HG03575 (cell line): ENCODE measurements at regions not wholly inside any gene's neighbourhood (a gene's known extent, or its start where the extent isn't known, plus 50 kb on each side); places are given as distances from the start of the nearest gene placed in this dataset.
"Not testable (repeated sequence)": the region's sequence is repeated elsewhere in the genome, so short reads cannot be mapped to it uniquely, and the experiment has no call there.

Source experiments
- ATAC-seq: cut with Tn5 transposase; IDR thresholded peaks from one replicate; pipeline ENCODE4 v1.9.1; 2021; ENCODE audit not compliant: unreplicated experiment, insufficient number of reproducible peaks, low FRiP score; ENCODE audit errors: extremely low read depth

DNA sequence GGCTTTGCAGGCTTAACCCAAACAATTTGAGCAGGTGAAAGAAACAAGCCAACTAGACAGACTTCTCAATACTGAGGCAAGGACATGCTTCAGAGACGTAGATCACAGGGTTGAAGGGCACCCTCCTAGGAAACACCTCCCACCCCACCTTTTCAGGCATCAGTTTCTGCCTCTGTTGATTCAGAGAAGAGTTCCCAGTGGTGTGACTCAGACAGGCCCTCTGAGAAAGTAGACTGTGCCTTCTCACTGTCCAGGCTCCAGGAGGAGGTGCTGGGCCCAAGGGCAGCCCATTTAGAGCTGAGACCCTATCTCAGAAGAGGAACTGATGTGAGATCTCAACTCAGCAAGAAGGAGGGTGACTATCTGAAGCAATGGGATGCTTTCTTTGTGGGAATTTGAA, 108.1 kb downstream of the FAM50B start:
- ATAC-seq: no peak

DNA sequence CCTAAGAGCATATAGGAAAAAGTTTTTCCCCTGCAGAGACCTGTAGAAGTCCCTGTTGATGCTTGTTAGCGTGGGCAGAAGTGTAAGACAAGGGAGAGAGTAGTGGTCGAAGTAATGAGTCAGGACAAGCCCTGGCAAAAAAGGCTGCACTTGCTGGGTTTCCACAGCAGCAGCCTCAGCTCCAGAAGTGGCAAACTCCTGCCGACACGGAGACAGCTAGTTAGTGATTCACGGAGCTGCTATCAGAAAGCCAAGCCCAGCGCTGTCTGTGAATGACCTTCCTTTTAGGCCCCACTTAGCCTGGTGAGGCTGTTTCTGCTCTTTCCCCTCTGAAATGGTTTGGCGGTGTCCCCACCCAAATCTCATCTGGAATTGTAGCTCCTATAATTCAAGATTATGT, 109.1 kb downstream of the FAM50B start:
- no peak for ATAC-seq

DNA sequence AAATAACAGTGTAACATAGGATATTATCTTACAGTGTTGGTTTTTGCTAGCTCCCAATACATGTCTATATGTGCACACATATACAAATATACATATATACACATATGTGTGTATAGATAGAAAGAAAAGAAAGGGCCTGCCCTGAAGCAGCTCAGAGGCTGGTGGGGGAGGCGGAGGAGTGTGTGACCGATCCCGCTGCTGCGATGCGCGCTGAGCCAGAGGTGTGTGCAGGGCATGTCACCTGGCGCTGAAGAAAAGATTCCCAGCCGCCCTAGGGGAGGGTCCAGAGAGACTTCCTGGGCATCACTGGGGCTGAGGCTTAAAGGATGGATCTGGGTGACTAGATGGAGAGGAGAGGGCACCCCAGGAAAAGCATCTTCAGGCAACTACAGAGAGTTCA, 110.2 kb downstream of the FAM50B start:
- no peak for ATAC-seq

DNA sequence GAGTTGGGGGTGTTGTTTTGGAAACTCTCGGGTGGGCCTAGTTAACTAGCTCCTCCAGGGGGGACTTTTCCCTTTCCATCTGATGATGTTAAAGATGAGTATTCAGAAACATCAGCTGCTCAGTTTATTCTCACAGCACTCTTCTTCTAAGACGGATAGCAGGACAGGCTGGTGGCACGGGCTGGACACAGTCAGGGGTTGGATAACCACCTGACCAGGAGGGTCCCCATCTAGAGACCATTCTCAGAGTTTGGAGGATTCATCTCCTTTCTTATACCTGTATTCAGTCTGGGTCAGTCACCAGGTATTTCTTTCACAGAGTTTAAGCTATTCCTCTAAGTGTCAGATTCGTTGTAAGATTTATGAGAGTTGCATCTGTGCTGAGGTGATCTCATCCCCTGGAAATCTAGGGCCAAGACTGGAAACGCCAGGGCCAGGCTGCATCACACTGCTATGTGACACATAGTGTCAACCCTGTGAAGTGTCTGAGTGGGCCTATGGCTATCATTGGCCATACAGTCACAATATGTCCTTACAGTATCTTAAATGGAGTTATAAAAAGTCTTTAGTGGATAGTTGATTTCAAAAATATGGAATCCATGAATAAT, 111.7 kb downstream of the FAM50B start:
- ATAC-seq: no peak

DNA sequence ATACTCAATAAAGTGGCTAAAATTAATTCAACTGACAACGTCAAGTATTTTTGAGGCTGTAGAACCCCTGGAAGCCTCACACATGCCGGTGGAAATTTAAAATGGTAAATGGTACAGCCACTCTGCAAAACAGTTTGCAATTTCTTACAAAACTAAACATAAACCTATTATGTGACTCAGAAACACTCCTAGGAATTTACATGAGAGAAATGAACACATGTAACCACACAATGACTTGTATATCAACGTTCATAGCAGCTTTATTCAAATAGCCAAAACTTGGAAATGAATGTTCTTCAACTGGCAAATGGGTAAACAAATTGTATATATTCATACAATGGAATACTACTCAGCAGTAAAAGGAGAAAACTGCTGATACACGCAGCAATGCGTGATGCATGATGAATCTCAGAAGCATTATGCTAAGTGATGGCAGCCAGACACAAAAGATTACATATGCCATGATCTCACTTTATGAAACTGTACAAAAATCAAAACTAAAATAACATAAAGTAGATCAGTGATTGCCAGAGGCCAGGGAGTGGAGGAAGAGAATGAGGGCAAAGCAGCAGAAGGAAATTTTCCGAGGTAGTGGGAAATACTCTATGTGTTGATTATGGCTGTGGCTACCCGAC, 112.5 kb downstream of the FAM50B start:
- no peak for ATAC-seq

DNA sequence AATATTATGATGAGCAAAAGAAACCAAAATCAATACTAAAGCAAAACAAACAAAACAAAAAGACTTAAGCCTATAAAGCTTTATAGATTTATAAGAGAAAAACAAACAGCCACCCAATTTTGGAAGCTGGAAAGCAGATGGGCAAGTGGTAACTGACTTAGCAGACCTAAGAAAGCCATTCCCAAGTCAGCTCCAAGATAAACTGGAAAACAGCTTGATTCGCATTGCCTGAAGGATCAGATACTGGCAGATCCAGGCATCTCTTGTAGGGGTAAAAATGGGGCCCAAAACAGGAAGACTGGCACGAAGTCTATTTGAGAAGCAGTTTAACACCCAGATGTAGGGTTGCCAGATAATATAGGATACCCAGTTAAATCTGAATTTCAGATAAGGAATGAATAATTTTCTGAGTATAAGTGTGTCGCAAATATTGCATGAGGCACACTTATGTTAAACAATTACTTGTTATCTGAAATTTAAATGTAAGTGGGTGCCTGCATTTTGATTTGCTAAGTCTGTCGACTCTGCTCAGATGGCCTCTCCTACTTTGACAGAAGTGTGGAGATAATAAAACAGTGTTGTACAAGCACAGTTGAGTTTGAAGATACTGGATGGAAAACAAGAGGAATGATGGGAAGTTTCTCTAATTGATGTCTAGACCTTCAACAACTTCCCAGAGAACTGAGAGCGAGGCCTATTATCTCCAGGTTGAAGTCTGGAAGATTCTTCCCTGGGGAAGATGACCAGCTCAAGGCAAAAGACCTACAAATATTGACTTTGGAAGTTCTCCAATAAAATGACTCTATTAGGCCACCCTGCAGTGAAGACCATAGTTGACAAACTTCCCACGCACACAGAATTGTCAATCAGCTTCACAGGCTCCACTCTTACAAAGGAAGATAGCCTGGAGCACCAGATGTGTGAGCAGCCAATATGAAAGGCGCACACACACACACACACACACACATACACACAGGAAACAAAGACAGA, 113.4 kb downstream of the FAM50B start:
- ATAC-seq: no peak

DNA sequence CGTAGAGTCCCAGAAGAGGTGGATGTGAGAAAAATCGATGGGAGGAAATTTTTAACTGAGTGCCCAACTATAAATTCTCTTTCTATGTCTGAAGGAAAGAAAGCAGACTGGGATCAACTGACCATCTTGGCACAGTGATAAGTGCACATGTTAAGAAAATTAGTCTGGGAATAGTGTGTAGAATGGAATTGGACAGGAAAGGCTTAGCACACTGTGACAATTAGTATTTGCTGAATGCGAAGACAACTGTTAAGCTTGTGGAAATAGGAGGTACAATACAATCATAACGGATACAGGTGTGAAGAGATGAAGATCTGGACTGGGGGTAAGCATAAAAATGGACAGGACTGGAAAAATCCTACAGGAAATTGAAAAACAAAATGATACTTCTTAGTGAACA, 114.3 kb downstream of the FAM50B start:
- ATAC-seq: no peak

DNA sequence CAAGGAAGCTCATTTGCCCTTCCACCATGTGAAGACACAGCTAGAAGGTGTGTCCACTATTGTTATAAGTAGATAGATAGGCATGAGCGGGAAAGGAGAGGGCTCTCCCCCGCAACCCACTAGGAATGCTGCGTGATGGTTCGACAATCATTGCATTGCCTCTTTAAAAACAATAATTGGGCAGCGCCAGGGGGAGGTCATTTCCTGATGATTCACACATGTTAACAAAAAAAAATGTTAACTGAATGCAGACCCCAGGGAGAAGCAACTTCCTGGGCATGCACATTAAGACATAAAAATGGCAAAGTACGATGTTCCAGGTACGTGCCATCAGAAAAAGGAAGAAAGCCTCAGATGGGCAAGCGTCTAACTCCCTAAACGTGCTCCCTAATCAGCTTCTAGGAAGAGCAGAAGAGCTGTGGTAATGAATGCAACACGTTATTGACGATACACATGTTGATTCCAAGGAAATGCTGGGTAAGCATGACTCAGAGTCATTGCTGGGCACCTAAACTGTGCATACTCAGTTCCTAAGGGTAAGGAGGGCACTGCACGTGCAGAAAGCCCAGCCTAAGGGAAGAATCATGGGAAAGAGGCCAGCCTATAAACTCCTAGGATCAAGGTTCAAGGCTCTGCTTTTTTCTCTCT, 113.7 kb downstream of the FAM217A start:
- no peak for ATAC-seq

DNA sequence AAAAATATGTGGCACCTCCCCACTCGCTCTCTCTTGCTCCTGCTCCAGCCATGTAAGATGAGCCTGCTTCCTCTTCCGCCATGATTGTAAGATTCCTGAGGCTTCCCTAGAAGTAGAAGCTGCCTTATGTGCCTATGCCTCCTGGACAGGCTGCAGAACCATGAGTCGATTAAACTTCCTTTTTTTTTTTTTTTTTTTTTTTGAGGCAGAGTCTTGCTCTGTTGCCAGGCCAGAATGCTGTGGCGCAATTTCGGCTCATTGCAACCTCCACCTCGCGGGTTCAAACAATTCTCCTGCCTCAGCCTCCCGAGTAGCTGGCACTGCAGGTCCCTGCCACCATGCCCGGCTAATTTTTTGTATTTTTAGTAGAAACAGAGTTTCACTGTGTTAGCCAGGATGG, 112.5 kb downstream of the FAM217A start:
- no peak for ATAC-seq

DNA sequence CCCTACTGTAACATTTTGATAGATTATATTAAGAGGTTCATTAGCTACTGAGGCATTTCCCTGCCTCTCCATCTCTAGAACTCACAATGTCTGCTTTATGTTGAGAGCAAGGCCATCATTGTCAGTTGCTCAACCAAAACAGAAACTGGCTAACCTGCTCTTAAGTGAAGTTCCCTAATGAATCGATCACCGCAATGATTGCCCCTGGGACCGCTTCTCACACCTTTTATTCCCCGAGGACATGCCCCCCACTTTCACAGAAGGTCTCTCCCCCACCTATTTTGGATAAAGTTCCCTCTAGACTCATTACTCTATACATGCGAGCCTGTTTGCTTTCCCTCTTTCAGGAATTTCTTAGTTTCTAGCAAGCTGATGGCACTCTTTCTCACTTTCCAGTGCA, 108.8 kb downstream of the FAM217A start:
- no peak for ATAC-seq

DNA sequence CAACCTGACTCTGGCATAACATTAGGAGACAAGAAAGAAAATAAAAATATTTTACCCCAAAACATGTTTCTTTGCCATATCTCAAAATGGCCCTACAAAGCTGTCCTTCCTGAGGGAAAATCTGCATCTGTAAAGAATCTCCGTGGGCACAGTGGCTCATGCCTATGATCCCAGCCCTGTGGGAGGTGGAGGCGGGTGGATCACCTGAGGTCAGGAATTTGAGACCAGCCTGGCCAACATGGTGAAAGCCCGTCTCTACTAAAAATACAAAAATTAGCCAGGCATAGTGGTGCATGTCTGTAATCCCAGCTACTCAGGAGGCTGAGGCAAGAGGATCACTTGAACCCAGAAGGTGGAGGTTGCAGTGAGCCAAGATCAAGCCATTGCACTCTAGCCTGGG, 105.8 kb downstream of the FAM217A start:
- ATAC-seq: not testable (repeated sequence)

DNA sequence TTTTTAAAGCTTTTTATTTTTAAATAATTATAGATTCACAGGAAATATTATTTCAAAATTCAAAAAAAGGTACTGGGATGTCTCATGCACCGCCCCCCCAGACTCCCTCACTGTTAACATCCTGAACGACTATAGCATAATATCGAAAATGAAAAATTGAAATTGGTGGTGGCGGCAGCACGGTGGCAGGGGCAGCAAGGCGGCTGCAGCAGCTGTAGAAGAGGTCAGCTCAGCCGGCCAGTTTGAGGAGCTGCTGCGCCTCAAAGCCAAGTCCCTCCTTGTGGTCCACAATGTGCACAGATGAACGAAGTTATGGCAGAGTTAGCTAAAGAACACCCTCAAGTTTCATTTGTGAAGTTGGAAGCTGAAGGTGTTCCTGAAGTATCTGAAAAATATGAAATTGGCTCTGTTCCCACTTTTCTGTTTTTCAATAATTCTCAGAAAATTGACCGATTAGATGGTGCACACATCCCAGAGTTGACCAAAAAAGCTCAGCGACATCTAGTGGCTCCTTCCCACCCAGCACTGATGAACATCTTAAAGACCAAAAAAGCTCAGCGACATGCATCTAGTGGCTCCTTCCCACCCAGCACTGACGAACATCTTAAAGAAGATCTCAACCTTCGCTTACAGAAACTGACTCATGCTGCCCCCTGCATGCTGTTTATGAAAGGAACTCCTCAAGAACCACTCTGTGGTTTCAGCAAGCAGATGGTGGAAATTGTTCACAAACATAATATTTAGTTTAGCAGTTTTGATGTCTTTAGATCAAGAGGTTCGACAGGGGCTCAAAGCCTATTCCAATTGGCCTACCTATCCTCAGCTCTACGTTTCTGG, 100.8 kb downstream of the FAM217A start:
- peak; percentile 79 for ATAC-seq

DNA sequence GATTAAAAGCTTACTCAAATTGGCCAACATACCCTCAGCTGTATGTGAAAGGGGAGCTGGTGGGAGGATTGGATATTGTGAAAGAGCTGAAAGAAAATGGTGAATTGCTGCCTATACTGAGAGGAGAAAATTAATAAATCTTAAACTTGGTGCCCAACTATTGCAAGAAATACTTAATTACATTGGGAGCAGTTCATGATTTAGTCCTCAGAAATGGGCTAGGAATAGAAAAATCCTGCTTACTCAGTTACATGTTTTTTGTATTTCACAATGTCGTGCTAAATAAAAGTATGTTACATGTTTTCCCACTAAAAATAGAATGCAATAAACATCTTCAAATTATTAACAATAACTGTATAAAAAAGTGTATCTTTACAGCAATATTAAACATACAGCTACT, 100.0 kb downstream of the FAM217A start:
- not testable (repeated sequence) for ATAC-seq

DNA sequence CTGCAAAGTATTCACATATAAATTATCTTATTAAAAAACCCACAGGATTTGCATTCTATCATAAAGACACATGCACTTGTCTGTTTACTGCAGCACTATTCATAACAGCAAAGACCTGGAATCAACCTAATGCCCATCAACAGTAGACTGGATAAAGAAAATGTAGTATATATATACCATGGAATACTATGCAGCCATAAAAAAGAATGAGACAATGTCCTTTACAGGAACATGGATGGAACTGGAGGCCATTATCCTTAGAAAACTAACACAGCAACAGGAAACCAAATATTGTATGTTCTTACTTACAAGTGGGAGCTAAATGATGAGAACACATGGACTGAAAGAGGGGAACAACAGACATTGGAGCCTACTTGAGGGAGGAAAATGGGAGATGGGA, 97.0 kb downstream of the FAM217A start:
- ATAC-seq: no peak

DNA sequence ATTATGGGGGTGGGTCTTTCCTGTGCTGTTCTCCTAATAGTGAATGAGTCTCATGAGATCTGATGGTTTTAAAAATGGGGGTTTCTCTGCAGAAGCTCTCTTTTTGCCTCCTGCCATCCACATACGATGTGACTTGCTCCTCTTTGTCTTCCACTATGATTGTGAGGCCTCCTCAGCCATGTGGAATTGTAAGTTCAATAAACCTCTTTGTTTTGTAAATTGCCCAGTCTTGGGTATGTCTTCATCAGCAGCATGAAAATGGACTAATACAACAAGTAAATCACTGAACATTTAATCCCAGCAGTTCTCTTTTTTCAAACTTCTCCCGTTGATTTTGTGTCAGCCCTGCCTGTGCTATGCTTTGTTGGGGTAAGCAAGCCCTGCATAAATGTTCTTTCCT, 95.2 kb downstream of the FAM217A start:
- no peak for ATAC-seq

DNA sequence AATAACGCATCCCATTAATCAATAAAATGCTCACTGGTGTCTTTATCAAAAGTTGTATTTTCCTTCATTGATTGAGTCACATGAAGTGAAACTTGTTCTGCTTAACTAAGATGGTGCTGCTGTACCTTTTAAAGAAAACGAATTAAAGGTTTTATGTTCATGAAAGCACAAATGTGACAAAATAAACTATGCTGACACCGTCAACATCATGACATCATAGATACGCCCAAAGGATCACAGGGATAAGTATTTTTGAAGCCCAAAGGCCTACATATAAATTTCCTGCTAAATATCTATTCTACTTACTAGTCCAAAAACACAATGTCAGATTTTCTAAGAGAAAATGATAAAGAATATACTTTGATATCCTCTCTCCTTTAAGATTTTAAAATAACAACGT, 94.4 kb downstream of the FAM217A start:
- ATAC-seq: no peak

DNA sequence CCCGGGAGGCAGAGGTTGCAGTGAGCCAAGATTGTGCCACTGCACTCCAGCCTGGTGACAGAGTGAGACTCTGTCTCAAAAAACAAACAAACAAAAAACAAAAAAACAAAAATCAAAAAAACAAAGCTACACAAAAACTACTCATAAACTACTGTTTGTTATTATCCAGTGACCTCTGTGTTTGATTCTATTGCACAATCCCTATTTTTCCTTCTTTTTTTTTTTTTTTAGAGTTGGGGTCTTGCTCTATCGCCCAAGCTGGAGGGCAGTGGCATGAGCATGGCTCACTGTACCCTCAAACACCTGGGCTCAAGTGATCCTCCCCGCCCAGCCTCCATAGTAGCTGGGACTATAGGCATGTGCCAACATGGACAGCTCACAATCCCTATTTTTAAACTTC, 92.7 kb downstream of the FAM217A start:
- ATAC-seq: no peak

DNA sequence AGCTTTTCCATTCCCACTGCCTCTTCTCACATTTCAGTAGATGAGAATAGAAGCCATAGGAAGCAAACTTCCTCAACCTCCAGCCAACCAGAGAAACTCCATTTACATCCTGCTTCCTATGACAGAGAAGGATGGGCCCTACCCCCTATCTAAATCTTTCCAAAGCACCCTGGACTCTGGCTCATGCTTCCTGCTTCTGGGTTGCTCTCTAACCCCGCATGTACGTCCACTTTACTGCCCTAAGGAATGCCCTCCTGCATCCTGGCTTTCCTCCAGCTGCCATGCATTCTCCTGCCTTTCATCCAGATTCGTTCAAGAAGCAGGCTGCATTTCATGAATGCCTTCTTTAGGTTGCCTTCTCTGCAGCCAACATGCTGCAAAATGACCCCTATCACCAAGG, 91.9 kb downstream of the FAM217A start:
- ATAC-seq: no peak

DNA sequence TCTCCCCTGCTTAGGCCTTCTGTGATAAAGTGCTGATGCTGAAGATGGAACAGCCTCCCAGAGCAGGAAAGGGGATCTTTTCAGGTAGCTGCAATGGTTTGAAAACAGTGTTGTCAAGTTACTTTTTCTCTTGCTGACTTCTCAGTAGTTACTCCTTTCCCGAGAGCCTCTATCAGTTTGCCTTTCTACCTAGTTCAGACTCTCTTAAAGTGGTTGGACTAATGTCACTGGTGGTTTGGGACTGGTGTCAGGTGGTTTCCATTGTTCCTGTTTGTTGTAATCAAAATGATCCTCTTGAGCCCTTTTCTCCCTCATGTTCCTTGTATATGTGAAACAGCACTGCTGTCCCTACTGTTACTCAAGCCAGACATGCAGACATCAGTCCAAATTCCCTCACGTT, 91.4 kb downstream of the FAM217A start:
- no peak for ATAC-seq
